ENCODE measurements at regions not wholly inside any gene's neighbourhood (a gene's known extent, or its start where the extent isn't known, plus 50 kb on each side); places are given as distances from the start of the nearest gene placed in this dataset.

DNA sequence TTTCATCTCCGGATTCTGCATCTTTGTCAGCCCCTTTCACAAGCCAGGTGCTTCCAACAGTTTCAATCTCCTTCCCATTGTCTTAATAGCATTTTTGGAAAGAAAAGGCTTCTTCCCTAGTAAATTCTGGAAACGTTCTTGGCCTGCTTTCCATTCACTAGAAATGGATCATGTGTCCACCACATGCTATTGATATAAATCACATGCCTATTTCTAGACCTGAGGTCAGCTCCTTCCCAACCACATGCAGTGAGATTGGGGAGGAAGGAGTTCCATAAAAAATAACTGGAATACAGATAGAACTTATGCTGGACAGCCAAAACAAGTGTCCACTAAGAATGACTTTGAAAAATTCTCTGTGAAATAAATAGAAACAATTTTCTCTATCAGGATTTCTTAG is 181.6 kb upstream of the TMEM161B start:
- TF ChIP-seq, protein P1, sequence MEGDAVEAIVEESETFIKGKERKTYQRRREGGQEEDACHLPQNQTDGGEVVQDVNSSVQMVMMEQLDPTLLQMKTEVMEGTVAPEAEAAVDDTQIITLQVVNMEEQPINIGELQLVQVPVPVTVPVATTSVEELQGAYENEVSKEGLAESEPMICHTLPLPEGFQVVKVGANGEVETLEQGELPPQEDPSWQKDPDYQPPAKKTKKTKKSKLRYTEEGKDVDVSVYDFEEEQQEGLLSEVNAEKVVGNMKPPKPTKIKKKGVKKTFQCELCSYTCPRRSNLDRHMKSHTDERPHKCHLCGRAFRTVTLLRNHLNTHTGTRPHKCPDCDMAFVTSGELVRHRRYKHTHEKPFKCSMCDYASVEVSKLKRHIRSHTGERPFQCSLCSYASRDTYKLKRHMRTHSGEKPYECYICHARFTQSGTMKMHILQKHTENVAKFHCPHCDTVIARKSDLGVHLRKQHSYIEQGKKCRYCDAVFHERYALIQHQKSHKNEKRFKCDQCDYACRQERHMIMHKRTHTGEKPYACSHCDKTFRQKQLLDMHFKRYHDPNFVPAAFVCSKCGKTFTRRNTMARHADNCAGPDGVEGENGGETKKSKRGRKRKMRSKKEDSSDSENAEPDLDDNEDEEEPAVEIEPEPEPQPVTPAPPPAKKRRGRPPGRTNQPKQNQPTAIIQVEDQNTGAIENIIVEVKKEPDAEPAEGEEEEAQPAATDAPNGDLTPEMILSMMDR (IDR thresholded peaks at IDR 0.05) = no peak
- TF ChIP-seq POLR2A (IDR thresholded peaks at IDR 0.05) (no peak), EP300 (IDR thresholded peaks at IDR 0.05) (no peak)
